ENCODE measurements at regions not wholly inside any gene's neighbourhood (a gene's known extent, or its start where the extent isn't known, plus 50 kb on each side); places are given as distances from the start of the nearest gene placed in this dataset.

- POLR2A ChIA-PET = no interaction called here
- TF ChIP-seq POLR2AphosphoS5 (IDR thresholded peaks at IDR 0.05; ENCODE audit: low read depth, low read length) (no peak), SIN3A (IDR thresholded peaks at IDR 0.05; ENCODE audit: borderline replicate concordance, low read depth, low read length) (no peak), GATA2 (CRISPR knock-in tag; IDR thresholded peaks at IDR 0.05) (no peak), USF1 (IDR thresholded peaks at IDR 0.05; ENCODE audit: borderline replicate concordance, low read depth) (no peak), GABPA (IDR thresholded peaks at IDR 0.05; ENCODE audit: low read depth) (no peak), FOSL2 (IDR thresholded peaks at IDR 0.05; ENCODE audit: borderline replicate concordance, low read depth) (no peak), REST (IDR thresholded peaks at IDR 0.05; ENCODE audit: low read depth, low read length) (no peak), ELF1 (IDR thresholded peaks at IDR 0.05) (no peak)
- TF ChIP-seq, protein P1, sequence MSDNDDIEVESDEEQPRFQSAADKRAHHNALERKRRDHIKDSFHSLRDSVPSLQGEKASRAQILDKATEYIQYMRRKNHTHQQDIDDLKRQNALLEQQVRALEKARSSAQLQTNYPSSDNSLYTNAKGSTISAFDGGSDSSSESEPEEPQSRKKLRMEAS (IDR thresholded peaks at IDR 0.05; ENCODE audit: low read depth) = no peak
- TF ChIP-seq, protein P2, sequence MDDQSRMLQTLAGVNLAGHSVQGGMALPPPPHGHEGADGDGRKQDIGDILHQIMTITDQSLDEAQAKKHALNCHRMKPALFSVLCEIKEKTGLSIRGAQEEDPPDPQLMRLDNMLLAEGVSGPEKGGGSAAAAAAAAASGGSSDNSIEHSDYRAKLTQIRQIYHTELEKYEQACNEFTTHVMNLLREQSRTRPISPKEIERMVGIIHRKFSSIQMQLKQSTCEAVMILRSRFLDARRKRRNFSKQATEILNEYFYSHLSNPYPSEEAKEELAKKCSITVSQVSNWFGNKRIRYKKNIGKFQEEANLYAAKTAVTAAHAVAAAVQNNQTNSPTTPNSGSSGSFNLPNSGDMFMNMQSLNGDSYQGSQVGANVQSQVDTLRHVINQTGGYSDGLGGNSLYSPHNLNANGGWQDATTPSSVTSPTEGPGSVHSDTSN (IDR thresholded peaks at IDR 0.05) = no peak
These were observed 70.3 kb upstream of the HEY2 start for GRCh38 chr6:125679128-125679527.

DNA sequence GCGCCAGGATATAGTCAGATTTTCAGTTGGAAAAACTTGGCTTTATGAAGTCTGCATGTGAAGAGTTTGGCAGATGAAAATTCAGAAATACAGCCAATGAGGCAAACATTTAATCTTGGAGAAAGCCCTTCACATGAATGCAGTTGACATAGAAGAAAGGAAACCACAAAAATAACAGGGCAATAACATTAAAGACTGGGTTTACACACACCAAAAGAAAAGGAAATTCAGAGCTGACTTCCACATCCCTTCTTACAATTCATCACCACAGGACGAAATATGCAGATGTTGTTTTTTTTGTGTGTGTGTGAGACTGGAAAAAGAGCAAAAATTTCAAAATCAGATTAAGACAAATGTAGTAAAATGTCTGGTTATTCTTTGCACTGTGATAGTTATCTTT, 69.8 kb upstream of the HEY2 start:
- Histone ChIP-seq H3K4me2 (no peak overlapping the region), H2AFZ (ENCODE audit: low read depth) (no peak overlapping the region), H3K27ac (ENCODE audit: low read depth in 2 of 2, low read length in 1 of 2) (no peak overlapping the region), H3K4me3 (ENCODE audit: low read depth in 2 of 2, low read length in 1 of 2) (no peak overlapping the region), H3K79me2 (ENCODE audit: insufficient read depth) (no peaks in the 10 kb centered on the region), H3K4me1 (ENCODE audit: control insufficient read depth in 1 of 2, insufficient read depth in 2 of 2, low read depth in 1 of 2, low read length in 1 of 2) (no peaks in the 10 kb centered on the region), H3K9ac (no peak overlapping the region), H3K27me3 (ENCODE audit: insufficient read depth) (no peaks in the 10 kb centered on the region), H4K20me1 (ENCODE audit: insufficient read depth) (no peaks in the 10 kb centered on the region), H3F3A (replicated peaks; ENCODE audit: insufficient read depth) (no peaks in the 10 kb centered on the region), H3K9me3 (no peaks in the 10 kb centered on the region), H3K36me3 (replicated peaks in 1 of 2; ENCODE audit: control insufficient read depth in 1 of 2, insufficient read depth in 2 of 2, low read length in 1 of 2) (no peaks in the 10 kb centered on the region), H3K9me2 (no peaks in the 10 kb centered on the region)
- DNase-seq = no peak
- ChIA-PET CTCF (no interaction called here), POLR2A (no interaction called here)
- WGBS (ENCODE audit: low lambda C conversion rate) = 2% methylated on average over 2 of the region's 2 CpGs
- TF ChIP-seq, protein P3, sequence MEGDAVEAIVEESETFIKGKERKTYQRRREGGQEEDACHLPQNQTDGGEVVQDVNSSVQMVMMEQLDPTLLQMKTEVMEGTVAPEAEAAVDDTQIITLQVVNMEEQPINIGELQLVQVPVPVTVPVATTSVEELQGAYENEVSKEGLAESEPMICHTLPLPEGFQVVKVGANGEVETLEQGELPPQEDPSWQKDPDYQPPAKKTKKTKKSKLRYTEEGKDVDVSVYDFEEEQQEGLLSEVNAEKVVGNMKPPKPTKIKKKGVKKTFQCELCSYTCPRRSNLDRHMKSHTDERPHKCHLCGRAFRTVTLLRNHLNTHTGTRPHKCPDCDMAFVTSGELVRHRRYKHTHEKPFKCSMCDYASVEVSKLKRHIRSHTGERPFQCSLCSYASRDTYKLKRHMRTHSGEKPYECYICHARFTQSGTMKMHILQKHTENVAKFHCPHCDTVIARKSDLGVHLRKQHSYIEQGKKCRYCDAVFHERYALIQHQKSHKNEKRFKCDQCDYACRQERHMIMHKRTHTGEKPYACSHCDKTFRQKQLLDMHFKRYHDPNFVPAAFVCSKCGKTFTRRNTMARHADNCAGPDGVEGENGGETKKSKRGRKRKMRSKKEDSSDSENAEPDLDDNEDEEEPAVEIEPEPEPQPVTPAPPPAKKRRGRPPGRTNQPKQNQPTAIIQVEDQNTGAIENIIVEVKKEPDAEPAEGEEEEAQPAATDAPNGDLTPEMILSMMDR (IDR thresholded peaks at IDR 0.05) = no peak
- TF ChIP-seq EZH2phosphoT487 (IDR thresholded peaks at IDR 0.05; ENCODE audit: borderline replicate concordance, low read depth) = no peak
- TF ChIP-seq TCF12 (IDR thresholded peaks at IDR 0.05) = no peak
- no peak for TF ChIP-seq MEF2A (IDR thresholded peaks at IDR 0.05; ENCODE audit: borderline replicate concordance, low read depth)
- TF ChIP-seq IRF3 (IDR thresholded peaks at IDR 0.05; ENCODE audit: low read depth, low read length) = no peak
- no peak for TF ChIP-seq RCOR1 (IDR thresholded peaks at IDR 0.05; ENCODE audit: low read length)
- no peak for TF ChIP-seq RAD21 (IDR thresholded peaks at IDR 0.05; ENCODE audit: low read length)
- no peak for TF ChIP-seq NRF1 (IDR thresholded peaks at IDR 0.05; ENCODE audit: low read depth, low read length)
- no peak for TF ChIP-seq EP300 (IDR thresholded peaks at IDR 0.05; ENCODE audit: borderline replicate concordance in 1 of 2, low read depth in 1 of 2, low read length in 1 of 2)
- TF ChIP-seq USF1 (IDR thresholded peaks at IDR 0.05; ENCODE audit: borderline replicate concordance, low read depth) = no peak

More at GRCh38 chr6:125679128-125679527, 70.3 kb upstream of the HEY2 start:
- no peak overlapping the region for H3K27ac ChIP-seq (ENCODE audit: low read depth in 2 of 2, low read length in 1 of 2)
- H2AFZ ChIP-seq (ENCODE audit: low read depth) = no peak overlapping the region
- H3K36me3 ChIP-seq (replicated peaks in 1 of 2; ENCODE audit: control insufficient read depth in 1 of 2, insufficient read depth in 2 of 2, low read length in 1 of 2) = no peaks in the 10 kb centered on the region
- H3K4me2 ChIP-seq = no peak overlapping the region
- no peak overlapping the region for H3K9ac ChIP-seq
- H3F3A ChIP-seq (replicated peaks; ENCODE audit: insufficient read depth) = no peaks in the 10 kb centered on the region
- no peaks in the 10 kb centered on the region for H3K4me1 ChIP-seq (ENCODE audit: control insufficient read depth in 1 of 2, insufficient read depth in 2 of 2, low read depth in 1 of 2, low read length in 1 of 2)
- no peak for DNase-seq
- no peak overlapping the region for H3K4me3 ChIP-seq (ENCODE audit: low read depth in 2 of 2, low read length in 1 of 2)
- CTCF ChIA-PET = no interaction called here
- no peaks in the 10 kb centered on the region for H3K9me2 ChIP-seq
- H4K20me1 ChIP-seq (ENCODE audit: insufficient read depth) = no peaks in the 10 kb centered on the region
- no peaks in the 10 kb centered on the region for H3K27me3 ChIP-seq (ENCODE audit: insufficient read depth)
- H3K79me2 ChIP-seq (ENCODE audit: insufficient read depth) = no peaks in the 10 kb centered on the region
- no peaks in the 10 kb centered on the region for H3K9me3 ChIP-seq
- 8% methylated on average over 4 of the region's 4 CpGs for WGBS (ENCODE audit: low lambda C conversion rate)
